SHP77 treated with DMSO at 0.1 percent for 48 hours (cell line): ENCODE measurements at regions not wholly inside any gene's neighbourhood (a gene's known extent, or its start where the extent isn't known, plus 50 kb on each side); places are given as distances from the start of the nearest gene placed in this dataset.

Experiments used
- DNase-seq: peaks from one replicate; lab custom pipeline; 2025; lab: John Stamatoyannopoulos, UW

- DNase-seq: no peak
These were observed 267.1 kb downstream of the ADGB start for GRCh38 chr6:146865756-146866379.

DNA sequence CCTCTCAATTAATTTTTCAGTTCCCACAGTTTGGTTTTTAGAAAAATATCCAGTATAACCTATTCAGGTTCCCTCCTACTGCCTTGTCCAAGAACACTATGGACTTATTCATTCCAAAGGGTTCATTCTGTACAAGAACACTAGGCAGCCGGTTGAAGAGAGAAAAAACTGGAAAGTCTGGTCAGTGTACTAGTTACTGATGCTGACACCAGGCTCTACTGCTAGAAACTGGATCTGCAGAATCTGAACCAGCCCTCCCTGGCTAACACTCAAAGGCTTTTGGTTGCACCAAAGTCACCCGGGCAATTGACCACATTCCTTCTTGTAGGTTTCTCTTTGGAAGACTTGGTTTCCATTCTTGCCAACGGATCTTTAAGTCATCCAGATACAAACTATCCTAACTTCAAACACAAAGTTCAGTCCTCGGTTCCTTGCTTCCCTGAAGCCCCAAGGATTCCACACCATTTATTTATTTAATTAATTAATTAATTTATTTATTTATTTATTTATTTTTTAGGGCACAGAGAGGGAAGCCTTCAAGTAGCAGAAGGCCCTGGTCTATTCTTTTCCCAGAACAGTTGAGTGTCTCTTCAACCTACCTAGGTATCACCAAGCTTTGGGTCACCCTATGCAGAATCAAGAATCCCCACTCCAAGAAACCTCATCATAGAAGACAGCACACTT is 268.1 kb downstream of the ADGB start:
- no peak for DNase-seq

GRCh38 chr6:146868671-146869209 is 270.0 kb downstream of the ADGB start:
- DNase-seq: no peak

DNA sequence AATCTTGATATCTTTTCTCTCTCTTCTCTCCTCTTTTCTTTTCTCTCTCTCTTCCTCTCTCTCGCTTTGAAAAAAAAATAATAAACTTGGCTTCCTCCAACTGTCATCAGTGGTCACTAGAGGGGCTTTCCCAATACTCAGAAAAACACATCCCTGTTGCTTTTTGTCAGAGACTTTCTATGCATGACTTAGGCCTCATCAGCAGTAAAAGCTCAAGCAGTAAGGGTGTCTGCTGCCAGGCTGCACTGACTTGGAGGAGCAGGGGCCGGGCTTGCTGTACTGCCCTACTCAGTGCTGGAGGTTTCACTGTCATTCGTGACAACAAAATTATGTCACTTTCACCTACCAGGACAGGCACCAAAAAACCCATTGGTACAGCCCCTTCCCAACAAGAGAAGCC is 272.0 kb downstream of the ADGB start:
- DNase-seq: no peak

DNA sequence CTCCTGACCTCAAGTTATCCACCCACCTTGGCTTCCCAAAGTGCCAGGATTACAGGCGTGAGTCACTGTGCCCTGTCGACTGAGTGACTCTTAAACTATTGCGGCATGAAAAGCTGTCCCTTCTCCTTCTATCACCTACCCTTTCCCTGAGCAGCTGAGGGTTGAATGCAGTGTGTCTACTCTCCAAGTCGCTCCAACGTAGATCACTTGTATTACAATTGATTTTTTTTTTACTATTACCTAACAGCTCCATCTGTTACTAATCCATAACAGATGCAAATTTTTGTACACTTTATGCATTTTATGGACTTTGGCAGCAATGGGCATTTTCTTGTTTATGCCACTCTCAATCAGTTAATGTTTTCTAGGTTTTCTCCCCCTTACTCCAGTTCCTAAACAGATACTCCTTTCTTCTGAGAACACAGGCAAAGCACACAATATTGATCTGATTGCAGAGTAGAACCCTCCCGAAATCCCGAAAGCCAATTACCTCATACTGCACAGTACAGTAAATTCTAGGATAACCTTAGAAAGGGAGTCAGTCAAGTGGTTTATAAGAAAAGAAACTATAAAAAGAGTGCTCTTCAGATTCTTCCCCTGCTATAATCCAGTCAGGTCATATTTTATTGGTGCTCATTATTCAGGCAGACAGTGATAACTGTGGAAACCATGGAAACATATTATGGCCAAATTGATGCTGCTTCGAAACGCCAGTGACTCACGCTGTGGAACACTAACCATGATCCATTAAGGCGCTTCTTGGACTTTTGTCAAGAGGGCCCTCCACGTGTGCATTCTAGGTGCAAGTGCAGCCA is 273.0 kb downstream of the ADGB start:
- no peak for DNase-seq

- no peak for DNase-seq
These were observed 273.6 kb downstream of the ADGB start for GRCh38 chr6:146872426-146872785.

GRCh38 chr6:146874278-146875018 is 275.7 kb downstream of the ADGB start:
- no peak for DNase-seq

DNA sequence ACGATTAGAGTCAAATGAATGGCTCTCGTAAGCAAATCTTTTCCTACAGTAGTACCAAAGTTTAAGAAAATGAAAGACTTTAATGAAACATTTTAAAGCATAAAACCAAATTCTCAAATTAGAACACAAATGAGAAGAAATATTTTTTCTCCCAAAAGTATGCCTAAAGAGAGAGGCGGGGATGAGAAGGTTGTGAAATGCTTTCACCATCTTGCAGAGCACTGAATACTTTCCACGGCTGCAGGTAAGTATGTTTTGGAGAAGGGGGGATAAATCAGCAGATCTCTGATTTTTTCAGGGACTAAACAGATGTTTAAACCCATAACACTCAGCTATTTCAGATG is 277.1 kb downstream of the ADGB start:
- no peak for DNase-seq

GRCh38 chr6:146876271-146877151 is 277.7 kb downstream of the ADGB start:
- DNase-seq: no peak

DNA sequence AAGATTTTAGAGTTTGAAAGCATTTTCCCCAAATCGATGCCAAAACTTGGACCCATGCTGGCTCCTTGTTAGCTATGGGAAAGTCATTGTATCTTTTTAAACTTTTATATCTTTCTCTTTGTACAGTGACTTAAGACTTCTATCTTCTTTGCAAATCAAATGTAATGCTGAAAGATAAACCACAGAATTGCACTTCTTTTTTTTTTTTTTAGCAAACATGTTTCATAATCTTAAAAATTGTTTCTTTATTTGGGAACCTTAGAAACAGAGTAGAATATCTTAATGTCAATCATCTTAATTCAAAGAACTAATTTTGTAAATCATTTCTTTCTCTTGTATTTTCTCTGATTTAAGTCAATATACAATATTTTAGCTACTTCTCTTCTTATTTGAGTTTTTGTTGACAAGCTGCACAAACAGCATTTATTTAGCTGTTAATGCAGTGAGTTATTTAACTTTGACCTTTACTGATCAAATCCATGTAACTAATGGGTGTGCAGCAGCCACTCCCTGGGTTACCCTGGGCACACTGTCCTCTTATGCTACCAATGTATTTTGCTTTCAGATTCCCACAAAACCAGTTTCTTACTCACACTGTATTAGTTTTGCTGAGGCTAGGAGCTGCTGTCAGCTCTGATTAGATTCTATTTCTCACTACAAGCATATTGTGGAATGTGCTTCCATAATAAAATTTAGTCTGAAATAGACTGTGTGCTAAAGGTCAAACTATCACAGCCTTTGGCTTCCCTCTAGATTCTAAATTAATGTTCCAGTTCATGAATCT is 279.6 kb downstream of the ADGB start:
- DNase-seq: no peak

DNA sequence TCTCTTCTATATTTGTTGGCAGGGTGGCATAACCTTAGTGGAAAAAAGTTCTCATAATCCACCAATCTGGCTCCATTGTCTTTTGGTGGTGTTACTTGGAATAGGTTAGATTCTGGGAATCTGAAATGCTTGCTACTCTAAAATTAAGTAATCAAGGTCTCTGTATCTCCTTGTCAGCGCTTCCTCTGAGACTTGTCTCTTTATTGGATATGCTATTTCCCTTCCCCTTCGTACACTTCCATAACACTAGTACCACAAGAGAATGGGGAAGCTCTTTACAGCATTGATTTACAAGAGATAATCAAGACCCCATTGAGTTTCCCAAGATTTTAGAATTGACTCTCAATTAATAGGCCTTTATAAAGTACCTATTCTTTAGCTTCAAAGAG is 280.2 kb downstream of the ADGB start:
- DNase-seq: no peak

GRCh38 chr6:146879406-146880117 is 280.8 kb downstream of the ADGB start:
- DNase-seq: no peak

DNA sequence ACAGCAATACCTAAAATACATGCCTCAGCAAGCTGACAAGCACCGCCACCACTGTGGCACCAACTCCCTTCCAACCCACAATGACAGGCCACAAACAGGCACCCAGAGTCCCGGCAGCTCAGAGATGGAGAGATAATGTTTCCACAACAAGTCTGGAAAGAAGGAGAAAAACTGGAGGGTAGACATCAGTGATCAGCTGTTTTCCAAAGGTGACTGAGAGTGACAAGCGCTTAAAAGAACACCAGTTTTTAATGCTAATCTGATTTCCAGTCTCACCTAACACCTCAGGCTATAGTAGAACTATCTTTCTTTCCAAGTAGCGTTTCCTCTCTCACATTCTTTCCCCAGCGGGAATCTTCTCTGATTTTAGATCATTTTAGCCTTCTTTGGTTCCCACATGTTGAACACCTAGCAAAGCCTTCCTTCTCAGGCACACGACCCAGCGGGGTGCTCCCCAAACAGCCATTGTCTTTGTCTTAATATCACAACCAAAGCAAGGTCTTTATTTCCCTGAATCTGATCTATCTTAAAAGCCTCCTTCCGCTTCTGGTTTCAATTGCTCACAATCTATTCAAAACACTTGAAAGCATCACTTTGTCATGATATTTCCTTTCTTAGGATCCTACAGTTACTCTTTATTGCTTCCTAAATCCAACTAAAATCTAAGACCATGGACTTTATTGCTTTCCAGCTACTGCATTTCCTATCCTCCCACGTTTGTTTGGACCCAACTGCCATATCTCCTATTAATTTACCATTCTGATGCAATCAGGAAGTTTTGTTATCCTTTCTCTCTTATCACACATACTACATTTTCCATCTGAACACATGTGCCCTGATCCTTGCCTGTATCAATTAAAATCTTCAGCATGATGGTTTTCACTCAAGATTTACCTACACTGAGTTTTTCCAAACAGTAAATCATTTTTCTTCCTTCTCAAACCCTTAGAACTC is 282.7 kb downstream of the ADGB start:
- no peak for DNase-seq

DNA sequence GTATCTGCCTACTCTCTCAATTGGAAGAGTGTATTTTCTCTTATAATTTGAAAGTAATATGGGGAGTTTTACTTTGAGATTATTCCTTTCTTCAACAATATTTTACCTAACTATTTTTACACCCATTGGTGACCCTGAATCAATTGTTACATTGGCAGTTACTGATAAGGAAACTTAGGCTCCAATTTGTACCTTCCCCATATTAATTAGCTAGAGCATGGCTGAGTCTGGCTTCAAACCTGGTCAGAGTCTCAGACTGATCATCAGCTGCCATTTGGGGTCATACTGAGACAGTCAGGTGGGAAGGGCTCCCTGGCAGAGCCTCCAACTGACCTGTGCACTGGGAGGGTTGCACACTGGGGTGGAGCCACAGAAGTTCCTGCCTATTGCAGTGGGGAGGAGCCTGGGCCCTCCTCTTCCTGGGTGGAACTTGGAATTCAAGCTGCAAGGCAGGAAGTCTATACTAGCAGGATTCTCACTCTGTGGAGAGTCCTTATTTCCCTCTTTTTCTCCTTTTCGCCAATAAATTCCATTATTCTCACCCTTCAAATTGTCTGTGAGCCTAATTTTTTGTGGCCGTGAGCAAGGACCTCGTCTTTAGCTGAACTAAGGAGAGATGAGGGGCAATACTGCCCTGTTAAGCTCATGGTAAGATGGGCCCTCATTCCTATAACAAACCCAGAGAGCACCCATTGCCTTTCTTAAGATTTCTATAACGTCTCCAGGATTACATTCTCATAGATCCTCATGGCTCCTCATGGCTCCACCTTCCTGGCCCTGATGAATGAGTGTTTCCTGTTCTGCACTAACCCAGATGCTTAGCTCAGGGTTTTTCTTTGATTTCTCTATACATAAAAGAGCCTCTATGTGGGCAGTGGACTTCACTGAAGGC is 285.1 kb downstream of the ADGB start:
- DNase-seq: no peak

DNA sequence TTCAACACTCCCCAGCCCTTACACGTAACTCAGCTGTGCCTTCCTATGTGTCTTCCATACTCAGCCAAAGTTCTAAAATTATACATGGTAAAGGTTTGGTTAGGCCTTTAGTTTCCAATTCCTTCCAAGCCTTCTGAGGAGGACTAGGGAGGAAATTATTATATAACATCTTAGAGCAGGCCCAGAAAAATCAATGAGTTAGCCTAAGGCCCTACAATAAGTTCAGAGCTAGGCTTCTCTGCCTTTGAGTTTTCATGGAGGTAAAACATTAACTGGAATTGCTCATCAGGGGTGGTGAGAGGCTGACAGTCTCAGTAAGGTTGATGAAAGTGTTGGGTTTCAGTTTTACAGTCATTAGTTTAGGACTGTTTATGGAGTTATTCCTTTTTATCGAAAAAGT is 286.0 kb downstream of the ADGB start:
- DNase-seq: no peak

GRCh38 chr6:146885708-146886457 is 287.1 kb downstream of the ADGB start:
- no peak for DNase-seq
